RPMI7951 (cell line): ENCODE measurements at regions not wholly inside any gene's neighbourhood (a gene's known extent, or its start where the extent isn't known, plus 50 kb on each side); places are given as distances from the start of the nearest gene placed in this dataset.
A peak's percentile ranks its signal among the peaks of the same experiment; 100 is the strongest.

Source experiments
- DNase-seq: peaks from one replicate; pipeline ENCODE4 v3.0.0-alpha.2; 2012; ENCODE audit warnings: low read depth

DNA sequence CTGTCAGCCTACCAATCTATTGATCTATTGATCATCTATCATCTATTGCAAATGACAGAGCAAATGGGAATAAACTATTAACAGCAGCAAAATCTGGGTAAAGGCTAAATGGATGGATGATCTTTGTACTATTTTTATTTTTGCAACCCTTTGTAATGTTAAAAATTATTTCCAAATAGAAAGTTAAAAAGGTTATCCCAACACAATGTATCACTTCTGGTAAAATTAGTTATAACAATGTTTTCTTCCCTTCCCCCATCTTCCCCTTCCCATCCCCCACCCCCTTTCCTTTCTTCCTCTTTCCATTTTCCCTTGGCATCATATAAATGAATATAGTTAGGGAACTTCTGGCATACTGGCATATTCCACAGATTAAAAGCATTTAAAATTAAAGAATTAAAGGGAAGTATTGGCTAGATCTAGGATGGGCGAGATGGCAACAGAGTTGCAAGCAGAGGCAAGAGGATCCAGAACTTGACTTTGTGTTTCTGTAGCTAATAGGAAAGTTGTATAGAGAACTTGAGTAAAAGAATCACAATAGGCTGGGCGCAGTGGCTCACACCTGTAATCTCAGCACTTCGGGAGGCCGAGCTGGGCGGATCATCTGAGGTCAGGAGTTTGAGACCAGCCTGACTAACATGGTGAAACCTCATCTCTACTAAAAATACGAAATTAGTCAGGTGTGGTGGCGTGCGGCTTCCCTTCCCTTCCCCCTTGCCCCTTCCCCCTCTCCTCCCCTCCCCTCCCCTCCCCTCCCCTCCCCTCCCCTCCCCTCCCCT is 66.6 kb upstream of the TAF11L2 start:
- DNase-seq: no peak

DNA sequence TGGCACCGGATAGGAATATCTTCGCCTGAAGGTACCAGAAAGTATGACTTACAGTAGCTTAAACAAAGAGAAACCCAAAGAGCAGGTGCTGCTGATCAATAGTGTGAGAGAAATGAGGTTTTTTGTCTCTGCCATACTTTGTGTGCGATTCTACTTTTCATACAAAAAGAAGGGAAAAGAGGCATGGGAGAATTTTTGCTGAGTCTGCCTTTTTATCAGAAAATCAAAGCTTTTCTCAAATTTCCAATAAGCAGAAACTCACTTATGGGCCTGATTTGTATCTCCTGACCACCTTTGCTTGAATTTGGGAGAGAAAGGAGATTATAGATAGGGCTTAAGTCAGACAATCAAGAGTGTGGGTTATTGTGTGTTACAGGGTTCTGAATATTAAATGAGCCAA is 65.5 kb upstream of the TAF11L2 start:
- no peak for DNase-seq

DNA sequence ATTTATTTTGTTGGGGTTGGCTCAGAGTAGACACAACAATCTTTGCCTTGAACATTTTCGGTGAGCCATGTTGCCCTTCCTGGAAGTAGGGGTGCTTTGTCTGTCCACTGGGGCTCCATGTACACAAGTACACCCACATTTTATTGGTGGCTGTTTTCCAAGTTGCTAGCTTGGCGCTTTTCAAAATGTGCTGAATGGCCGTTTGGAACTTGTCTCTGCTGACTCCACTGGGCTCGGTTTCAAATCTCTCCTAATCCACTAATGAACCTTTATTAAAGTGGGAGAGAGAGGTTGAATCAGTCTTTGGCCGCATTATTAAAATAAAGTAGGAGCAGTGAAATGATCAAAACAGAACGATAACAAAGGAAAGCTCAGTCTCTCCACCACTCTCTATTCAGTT is 64.6 kb upstream of the TAF11L2 start:
- no peak for DNase-seq

DNA sequence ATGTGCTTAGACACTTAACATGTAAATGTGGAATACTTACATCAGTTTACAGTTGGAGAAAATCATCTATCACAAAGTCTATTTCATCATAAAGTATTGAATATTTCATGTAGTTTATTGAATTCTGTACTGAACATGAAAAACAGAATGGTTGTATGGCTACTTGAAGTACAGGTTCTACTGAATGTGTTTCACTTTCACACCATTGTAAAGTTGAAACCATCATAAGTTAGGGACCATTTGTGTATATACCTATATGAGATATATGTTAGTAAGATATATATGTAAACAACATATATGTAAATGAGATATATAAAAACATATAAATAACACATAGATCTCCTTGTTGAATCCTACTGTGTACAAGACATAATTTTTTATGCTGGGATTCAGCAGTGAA is 63.0 kb upstream of the TAF11L2 start:
- DNase-seq: no peak

- DNase-seq: peak; percentile 3
These were observed 61.7 kb upstream of the TAF11L2 start for GRCh38 chr5:17436350-17436749.

- DNase-seq: peak; percentile 5
These were observed 61.2 kb upstream of the TAF11L2 start for GRCh38 chr5:17436761-17437221.

GRCh38 chr5:17438027-17438426 is 60.0 kb upstream of the TAF11L2 start:
- DNase-seq: no peak

DNA sequence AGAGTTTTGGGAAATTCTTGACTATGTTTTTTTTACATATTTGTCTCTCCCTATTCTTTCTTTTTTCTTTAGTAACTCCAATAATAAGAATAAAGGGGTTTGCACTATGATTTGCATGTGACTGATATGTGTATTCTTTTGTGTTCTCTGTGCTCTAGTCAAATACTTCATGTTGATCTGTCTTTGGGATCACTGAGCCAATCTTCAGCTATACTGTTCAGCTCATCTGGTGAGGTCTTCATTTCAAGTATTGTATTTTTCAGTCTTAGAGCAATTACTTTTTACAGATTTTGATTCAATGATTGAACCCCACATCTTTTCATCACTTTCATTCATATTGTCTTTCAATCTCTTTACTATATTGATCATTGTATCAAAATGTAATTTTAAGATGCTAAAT is 58.1 kb upstream of the TAF11L2 start:
- DNase-seq: no peak

GRCh38 chr5:17440766-17441165 is 57.3 kb upstream of the TAF11L2 start:
- no peak for DNase-seq

GRCh38 chr5:17441351-17441750 is 56.7 kb upstream of the TAF11L2 start:
- DNase-seq: no peak

- DNase-seq: no peak
These were observed 54.5 kb upstream of the TAF11L2 start for GRCh38 chr5:17443333-17444130.

DNA sequence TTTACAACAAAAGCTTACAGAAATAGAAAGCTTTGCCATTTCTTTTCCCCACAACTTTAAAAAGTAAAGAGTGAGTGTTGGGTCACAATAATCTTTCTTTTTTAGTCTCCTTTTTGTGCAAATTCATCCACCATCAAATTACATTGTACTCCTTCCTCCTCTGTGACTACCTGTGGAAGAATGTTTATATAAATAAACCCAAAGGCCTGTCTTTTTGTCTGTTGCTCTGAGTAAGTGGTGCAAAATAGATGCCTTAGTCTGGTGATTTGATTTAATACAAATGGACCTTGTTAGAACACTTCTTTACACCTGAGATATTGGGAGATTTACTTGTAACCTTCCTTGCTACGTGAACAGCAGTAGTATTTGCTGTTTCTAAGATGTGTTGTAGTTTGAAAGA is 53.5 kb upstream of the TAF11L2 start:
- no peak for DNase-seq

- DNase-seq: no peak
These were observed 52.8 kb upstream of the TAF11L2 start for GRCh38 chr5:17445185-17445584.
